Naive thymus-derived CD8-positive, alpha-beta T cell (primary cell): ENCODE measurements at regions not wholly inside any gene's neighbourhood (a gene's known extent, or its start where the extent isn't known, plus 50 kb on each side); places are given as distances from the start of the nearest gene placed in this dataset.

Experiments
- ATAC-seq, 2 donors: fragments of 150-1000 bp; cut with Tn5 transposase in 1 of 2; sonication (Bioruptor Pico), chemical (Tn5 transposase) in 1 of 2; 1 replicate in 1 of 2; 2 replicates in 1 of 2; pipeline ENCODE4 v1.10.0; 2021; ENCODE audit warnings: mild to moderate bottlenecking in 2 of 2, moderate library complexity in 2 of 2
- POLR2A ChIA-PET: fragments of 350-600 bp; sonication (Branson Sonifier 250); formaldehyde crosslinking; loops from one replicate; lab custom pipeline; 2021; ENCODE audit warnings: antibody characterized with exemption; lab: Charles Lee
- DNase-seq, 10 donors: peaks; one replicate each; pipeline versions ENCODE4 v3.0.0 to v3.0.0-alpha.2; 2020 to 2022
- H3K27ac Mint-ChIP-seq, 10 donors: one replicate each; pipeline ENCODE4 v1.8.0; 2020 to 2022; ENCODE audit warnings: mild to moderate bottlenecking in 10 of 10, mixed read lengths in 10 of 10, moderate library complexity in 4 of 10, inconsistent platforms in 1 of 10
- H3K27me3 Mint-ChIP-seq, 5 donors: one replicate each; pipeline ENCODE4 v1.8.0; 2021 to 2022; ENCODE audit warnings: mixed read lengths in 5 of 5
- H3K36me3 Mint-ChIP-seq, 3 donors: one replicate each; pipeline ENCODE4 v1.8.0; 2020 to 2022; ENCODE audit warnings: mixed read lengths in 3 of 3, mild to moderate bottlenecking in 2 of 3, inconsistent platforms in 1 of 3
- H3K4me1 Mint-ChIP-seq, 4 donors: one replicate each; pipeline ENCODE4 v1.8.0; 2021 to 2022; ENCODE audit warnings: mixed read lengths in 4 of 4
- H3K4me3 Mint-ChIP-seq, 10 donors: one replicate each; pipeline ENCODE4 v1.8.0; 2020 to 2022; ENCODE audit warnings: mild to moderate bottlenecking in 10 of 10, mixed read lengths in 10 of 10, moderate library complexity in 6 of 10, inconsistent platforms in 1 of 10
- H3K9me3 Mint-ChIP-seq, 9 donors: one replicate each; pipeline ENCODE4 v1.8.0; 2020 to 2022; ENCODE audit warnings: mixed read lengths in 9 of 9, mild to moderate bottlenecking in 3 of 9, inconsistent platforms in 1 of 9, moderate library complexity in 1 of 9

DNA sequence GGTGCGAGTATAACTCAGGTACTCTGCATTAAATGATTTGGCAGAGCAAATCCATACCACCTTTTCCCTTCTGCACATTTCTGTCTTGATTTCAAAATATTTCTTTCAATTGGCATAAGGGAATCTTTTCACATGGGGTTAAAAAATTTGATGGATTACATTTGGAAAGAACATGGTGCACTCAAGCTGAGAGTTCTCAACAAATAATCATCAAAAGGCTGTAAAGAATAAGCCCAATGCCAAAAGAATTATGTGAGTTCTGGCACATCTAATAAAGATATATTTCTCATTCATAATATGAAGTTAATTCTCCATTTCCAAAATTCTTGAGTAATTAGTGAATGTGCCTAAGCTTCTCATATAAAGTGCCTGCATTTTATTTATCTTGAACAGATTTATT is 223.1 kb downstream of the GPR37 start:
- no peaks in the 10 kb centered on the region for H3K27me3 Mint-ChIP-seq
- POLR2A ChIA-PET, result no interaction called here
- no peaks in the 10 kb centered on the region for H3K4me1 Mint-ChIP-seq
- no peak overlapping the region for H3K27ac Mint-ChIP-seq
- H3K9me3 Mint-ChIP-seq, result peaks cover 0 to 14% (median 0%) of the 10 kb centered on the region in 9 donors
- no peak overlapping the region for H3K4me3 Mint-ChIP-seq
- no peak for DNase-seq
- no peak for ATAC-seq
- no peaks in the 10 kb centered on the region for H3K36me3 Mint-ChIP-seq

DNA sequence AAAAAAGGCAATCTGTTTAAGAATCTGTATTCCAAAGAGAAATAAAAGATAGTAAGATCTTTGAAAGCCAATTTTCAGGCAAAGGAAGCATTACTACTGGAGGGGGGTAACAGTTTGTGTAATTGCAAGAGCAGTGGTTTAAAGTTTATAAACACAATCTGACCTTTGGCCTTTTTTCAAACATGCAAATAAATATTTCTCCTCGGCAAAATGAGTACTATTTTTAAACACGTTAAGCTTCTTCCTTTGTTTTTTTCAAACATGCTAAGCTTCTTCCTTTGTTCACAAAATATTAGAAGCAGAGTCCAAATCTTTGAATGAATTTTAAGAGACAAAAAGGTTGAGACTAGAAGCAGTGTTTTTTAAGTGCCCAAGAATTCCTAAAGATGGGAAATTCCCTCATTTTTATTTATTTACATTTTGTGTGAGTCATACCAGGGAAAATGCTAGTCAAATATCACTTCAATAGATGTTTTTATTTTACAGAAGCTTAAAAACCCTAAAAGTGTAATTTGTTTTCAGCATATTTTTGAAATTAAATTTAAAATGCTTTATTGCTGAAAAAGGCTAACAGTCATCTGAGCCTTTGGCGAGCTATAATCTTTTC is 229.3 kb downstream of the GPR37 start:
- no peak overlapping the region for H3K27ac Mint-ChIP-seq
- H3K36me3 Mint-ChIP-seq, result no peaks in the 10 kb centered on the region
- peaks cover 0 to 13% (median 0%) of the 10 kb centered on the region in 9 donors for H3K9me3 Mint-ChIP-seq
- no peaks in the 10 kb centered on the region for H3K27me3 Mint-ChIP-seq
- no peaks in the 10 kb centered on the region for H3K4me1 Mint-ChIP-seq
- ATAC-seq (no peak), DNase-seq (no peak)
- no peak overlapping the region for H3K4me3 Mint-ChIP-seq
- POLR2A ChIA-PET, result interaction anchor here (0.6 kb wide), 1 partner anchor 10 kb away, joined by 6 read pairs; no protein-coding TSS in a partner anchor

DNA sequence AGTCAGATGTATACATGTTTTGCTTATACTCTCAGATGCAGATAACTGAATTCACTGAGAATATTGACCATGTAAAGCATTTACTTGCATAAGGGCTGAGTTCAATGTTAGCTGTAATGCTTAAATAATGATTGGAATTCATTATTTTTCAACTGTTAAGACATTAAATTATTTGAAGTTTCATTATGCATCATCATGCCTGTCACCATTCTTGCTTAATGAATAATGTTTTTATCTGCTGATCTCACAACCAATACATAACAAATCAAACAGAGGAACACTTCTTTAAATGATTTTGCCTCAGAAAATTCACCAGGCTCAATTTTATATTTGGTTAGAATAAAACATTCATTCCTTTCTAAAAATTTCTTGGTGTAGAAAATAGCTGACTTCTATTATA is 233.4 kb downstream of the GPR37 start:
- Mint-ChIP-seq H3K4me3 (no peak overlapping the region), H3K36me3 (no peaks in the 10 kb centered on the region), H3K9me3 (peaks cover 0 to 20% (median 7%) of the 10 kb centered on the region in 9 donors), H3K4me1 (no peaks in the 10 kb centered on the region), H3K27me3 (no peaks in the 10 kb centered on the region), H3K27ac (no peak overlapping the region)
- POLR2A ChIA-PET, result no interaction called here
- no peak for ATAC-seq
- DNase-seq, result no peak

DNA sequence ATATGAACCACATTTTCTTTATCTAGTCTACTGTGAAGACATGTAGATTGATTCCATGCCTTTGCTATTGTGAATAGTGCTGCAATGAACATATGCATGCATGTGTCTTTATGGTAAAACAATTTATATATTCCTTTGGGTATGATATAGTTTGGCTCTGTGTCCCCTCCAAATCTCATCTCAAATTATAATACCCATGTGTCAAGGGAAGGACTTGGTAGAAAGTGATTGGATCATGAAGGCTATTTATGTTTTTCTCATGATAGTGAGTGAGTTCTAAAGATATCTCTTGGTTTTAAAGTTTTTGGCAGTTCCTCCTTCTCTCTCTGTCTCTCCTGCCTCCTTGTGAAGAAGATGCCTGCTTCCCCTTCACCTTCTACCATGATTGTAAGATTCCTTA is 248.7 kb downstream of the GPR37 start:
- DNase-seq, result no peak
- POLR2A ChIA-PET, result no interaction called here
- Mint-ChIP-seq H3K9me3 (peaks cover 0 to 11% (median 0%) of the 10 kb centered on the region in 9 donors), H3K27ac (no peak overlapping the region), H3K27me3 (no peaks in the 10 kb centered on the region), H3K4me3 (no peak overlapping the region), H3K4me1 (no peaks in the 10 kb centered on the region), H3K36me3 (no peaks in the 10 kb centered on the region)
- ATAC-seq, result no peak

DNA sequence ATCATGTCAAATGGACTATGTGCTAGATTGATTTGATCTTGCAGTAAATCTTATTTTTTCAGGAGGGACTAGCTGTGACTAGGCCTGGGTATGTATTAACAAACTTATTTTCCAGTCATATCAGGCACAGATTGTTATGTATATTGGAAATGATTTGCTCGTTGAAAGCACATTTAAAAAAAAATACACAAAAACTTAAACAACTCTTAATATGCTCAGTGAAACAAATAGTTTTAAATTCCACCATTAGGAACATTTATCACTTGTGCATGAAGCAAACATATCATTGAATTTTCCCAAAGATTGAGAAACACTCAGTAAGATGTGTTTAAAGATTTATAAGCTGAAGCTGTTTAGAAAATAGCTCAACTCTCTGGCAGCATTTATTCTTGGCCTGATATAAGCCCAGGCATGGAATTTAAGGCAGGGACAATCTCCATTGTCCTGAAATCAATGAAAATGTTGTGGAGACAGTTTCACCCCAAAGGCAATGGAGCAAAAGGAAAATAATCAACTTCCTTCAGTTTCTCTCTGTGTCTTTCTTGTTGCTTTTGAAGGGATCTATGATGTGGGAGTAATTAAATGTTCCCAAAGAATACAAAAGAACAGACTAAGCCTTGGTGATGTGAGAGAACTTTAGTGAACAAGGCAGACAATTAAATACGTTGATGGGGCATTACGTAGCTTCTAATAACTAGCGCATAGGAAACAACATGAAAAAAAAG is 250.3 kb downstream of the GPR37 start:
- Mint-ChIP-seq H3K36me3 (no peaks in the 10 kb centered on the region), H3K4me3 (no peak overlapping the region), H3K4me1 (no peaks in the 10 kb centered on the region)

DNA sequence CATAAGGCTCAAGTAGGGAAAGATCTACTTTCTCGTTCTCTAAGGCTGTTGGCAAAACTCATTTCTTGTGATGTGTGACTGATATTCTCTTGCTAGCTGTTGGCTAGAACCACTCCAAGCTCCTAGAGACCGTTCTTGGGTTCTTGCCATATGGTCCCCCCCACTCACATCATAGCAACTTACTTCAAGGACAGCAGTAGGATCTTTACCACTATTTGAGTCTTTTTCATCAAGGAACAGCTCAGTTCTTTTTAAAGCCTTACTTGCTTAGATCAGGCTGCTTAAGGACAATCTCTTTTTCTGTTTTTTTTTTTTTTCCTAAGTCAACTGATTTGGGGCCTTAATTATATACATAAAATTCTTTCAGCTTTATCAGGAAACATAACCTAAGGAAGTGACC is 251.1 kb downstream of the GPR37 start:
- POLR2A ChIA-PET, result no interaction called here
- no peak overlapping the region for H3K4me3 Mint-ChIP-seq
- H3K9me3 Mint-ChIP-seq, result peaks cover 0 to 12% (median 2%) of the 10 kb centered on the region in 9 donors
- DNase-seq, result no peak
- no peaks in the 10 kb centered on the region for H3K4me1 Mint-ChIP-seq
- no peak overlapping the region for H3K27ac Mint-ChIP-seq
- no peaks in the 10 kb centered on the region for H3K27me3 Mint-ChIP-seq
- no peaks in the 10 kb centered on the region for H3K36me3 Mint-ChIP-seq
- ATAC-seq, result no peak

More for the DNA sequence above, 250.3 kb downstream of the GPR37 start:
- ATAC-seq, result no peak
- Mint-ChIP-seq H3K27me3 (no peaks in the 10 kb centered on the region), H3K27ac (no peak overlapping the region), H3K9me3 (peaks cover 0 to 11% (median 2%) of the 10 kb centered on the region in 9 donors)
- no peak for DNase-seq
- POLR2A ChIA-PET, result no interaction called here

DNA sequence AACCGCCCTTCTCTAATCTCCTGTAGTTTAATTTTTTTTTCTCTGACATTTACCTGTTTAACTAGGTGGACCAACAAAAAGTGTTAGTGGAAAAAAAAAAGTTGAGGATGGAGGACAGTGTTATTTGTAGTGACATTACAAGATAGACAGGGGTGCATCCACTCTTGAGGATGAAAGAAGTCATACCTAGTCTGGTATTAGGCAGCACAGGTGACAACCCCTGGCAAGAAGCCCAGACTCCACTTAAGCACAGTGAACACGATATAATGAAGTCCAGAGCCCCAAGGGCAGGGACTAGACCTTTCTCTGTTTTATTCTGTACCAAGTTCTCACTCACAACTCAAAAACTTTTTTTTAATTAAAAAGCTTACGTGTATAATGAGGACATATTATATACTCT is 268.4 kb downstream of the GPR37 start:
- Mint-ChIP-seq H3K4me1 (no peaks in the 10 kb centered on the region), H3K9me3 (peaks cover 0 to 9% (median 2%) of the 10 kb centered on the region in 9 donors), H3K27me3 (no peaks in the 10 kb centered on the region), H3K36me3 (no peaks in the 10 kb centered on the region), H3K27ac (no peak overlapping the region), H3K4me3 (no peak overlapping the region)
- ATAC-seq (no peak), DNase-seq (no peak)
- POLR2A ChIA-PET, result no interaction called here

DNA sequence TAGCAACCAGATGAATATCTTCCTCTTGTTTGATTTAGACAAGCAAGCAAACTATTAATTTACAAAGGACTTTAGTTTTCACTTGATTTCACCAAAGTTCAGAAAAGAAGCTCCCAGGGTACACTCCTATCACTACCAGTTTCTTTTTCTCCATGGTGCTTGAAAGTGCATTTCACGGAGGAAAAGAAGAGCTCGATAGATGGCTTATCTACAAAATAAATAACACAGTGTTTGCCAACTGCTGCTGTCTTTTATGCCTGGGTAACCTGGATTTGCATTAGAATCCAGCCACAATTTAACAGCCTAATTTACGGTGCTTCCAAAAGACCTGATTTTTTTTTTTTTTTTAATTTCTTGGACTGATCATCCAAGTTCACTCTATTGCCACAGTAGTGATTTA is 275.7 kb downstream of the GPR37 start:
- H3K27ac Mint-ChIP-seq, result no peak overlapping the region
- no peaks in the 10 kb centered on the region for H3K4me1 Mint-ChIP-seq
- no peak for DNase-seq
- H3K9me3 Mint-ChIP-seq, result peaks cover 0 to 11% (median 2%) of the 10 kb centered on the region in 9 donors
- H3K36me3 Mint-ChIP-seq, result no peaks in the 10 kb centered on the region
- POLR2A ChIA-PET, result no interaction called here
- ATAC-seq, result no peak
- no peak overlapping the region for H3K4me3 Mint-ChIP-seq
- no peaks in the 10 kb centered on the region for H3K27me3 Mint-ChIP-seq

DNA sequence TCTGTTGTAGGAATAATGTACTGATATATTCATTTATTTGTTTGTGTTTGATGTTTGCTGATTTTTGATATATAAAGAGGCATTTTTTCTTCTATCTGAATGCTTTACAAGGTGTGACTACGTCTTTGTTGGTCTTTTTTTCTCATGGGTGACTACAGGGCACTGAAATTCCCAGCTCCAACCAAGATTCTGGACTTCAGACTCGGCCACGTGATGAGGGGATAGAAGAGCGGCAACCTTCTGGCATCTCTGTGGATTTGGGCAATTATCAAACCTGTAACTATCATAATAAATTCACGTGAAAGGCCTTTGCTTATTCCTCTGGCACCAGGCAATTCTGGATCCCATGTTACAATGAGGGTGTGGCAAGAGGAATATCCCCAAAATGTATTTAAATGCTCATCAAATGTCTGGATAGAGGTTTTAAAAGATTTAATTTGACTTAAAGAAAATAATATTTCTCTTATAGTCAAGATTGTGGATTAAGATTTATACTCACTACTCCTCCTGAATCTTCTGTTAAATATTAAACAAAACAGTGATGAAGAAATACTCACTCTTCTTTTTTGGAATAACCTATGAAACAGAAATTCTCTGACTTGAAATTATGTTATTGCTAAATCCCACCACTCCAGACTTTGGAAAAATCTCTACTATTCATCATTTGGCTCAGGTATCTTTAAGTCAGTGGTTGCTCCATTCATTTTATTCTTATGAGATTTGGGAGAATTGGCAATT is 276.3 kb downstream of the GPR37 start:
- peaks cover 0 to 11% (median 2%) of the 10 kb centered on the region in 9 donors for H3K9me3 Mint-ChIP-seq
- no peaks in the 10 kb centered on the region for H3K36me3 Mint-ChIP-seq
- no peak for ATAC-seq
- DNase-seq, result no peak
- POLR2A ChIA-PET, result no interaction called here
- no peaks in the 10 kb centered on the region for H3K27me3 Mint-ChIP-seq
- no peaks in the 10 kb centered on the region for H3K4me1 Mint-ChIP-seq
- H3K27ac Mint-ChIP-seq, result no peak overlapping the region
- no peak overlapping the region for H3K4me3 Mint-ChIP-seq

DNA sequence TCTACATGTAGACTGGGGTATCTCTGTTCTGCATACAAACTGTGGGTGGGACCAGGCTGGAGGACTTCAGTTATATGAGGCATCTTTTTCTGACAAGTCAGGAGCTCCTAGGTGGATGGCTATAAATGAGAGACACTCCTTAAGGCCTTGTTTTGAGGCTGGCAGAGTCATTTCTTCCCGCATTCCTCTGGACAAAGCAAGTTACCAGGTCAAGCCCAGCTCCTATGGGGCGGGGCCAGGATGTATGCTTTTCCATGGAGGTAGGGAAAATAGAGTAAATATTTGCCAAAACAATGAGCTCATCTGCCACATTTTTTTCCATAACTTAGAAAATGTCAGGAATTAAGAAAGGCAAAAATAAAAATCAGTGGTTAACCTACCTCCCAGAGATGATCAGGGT is 283.4 kb downstream of the GPR37 start:
- H3K4me3 Mint-ChIP-seq, result no peak overlapping the region
- no peak overlapping the region for H3K27ac Mint-ChIP-seq
- no peak for DNase-seq
- POLR2A ChIA-PET, result no interaction called here
- ATAC-seq, result no peak
- no peaks in the 10 kb centered on the region for H3K27me3 Mint-ChIP-seq
- H3K9me3 Mint-ChIP-seq, result peaks cover 0 to 6% (median 4%) of the 10 kb centered on the region in 9 donors
- no peaks in the 10 kb centered on the region for H3K36me3 Mint-ChIP-seq
- H3K4me1 Mint-ChIP-seq, result no peaks in the 10 kb centered on the region

DNA sequence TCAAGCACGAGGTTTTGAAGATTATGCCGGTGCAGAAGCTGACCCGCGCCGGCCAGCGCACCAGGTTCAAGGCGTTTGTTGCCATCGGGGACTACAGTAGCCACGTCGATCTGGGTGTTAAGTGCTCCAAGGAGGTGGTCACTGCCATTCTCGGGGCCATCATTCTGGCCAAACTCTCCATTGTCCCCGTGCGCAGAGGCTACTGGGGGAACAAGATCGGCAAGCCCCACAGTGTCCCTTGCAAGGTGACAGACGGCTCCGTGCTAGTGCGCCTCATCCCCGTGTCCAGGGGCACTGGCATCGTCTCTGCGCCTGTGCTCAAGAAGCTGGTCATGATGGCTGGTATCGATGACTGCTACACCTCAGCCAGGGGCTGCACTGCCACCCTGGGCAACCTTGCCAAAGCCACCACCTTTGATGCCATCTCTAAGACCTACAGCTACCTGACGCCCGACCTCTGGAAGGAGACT is 284.7 kb downstream of the GPR37 start:
- Mint-ChIP-seq H3K9me3 (peaks cover 0 to 10% (median 6%) of the 10 kb centered on the region in 9 donors), H3K27me3 (no peaks in the 10 kb centered on the region), H3K36me3 (no peaks in the 10 kb centered on the region), H3K27ac (no peak overlapping the region), H3K4me1 (no peaks in the 10 kb centered on the region), H3K4me3 (no peak overlapping the region)
- DNase-seq (no peak), ATAC-seq (no peak)
- POLR2A ChIA-PET, result no interaction called here

DNA sequence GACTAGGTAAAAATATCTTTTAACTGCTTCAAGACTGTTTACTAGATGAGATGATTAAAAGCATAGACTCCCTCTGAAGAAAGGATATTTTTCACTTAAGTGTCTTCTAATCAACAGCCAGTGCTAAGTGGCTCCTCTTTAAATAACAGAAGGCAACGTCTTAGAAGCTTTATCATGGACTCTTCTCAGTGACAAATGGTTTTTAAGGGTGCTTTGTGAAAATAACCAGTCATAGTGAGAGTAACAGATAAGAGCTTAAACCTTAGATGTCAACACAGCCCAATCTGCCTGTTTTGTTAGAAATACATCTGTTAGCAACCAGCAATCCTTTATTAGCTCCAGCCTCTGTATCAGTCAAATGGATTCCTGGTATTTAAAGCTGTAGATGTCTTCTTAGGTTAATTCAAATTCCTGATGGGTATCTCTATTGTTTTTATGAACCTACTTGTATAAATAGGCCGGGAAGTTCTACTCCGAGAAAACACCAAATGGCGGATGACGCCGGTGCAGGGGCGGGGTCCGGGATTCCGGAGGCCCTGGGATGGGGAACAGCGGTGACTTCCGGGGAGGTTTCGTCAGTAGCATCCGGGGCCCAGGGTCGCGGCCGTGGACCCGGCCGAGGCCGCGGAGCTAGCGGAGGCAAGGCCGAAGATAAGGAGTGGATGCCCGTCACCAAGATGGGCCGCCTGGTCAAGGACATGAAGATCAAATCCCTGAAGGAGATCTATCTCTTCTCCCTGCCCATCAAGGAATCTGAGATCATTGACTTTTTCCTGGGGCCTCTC is 285.4 kb downstream of the GPR37 start:
- Mint-ChIP-seq H3K27me3 (no peaks in the 10 kb centered on the region), H3K27ac (no peak overlapping the region), H3K4me1 (no peaks in the 10 kb centered on the region), H3K36me3 (no peaks in the 10 kb centered on the region), H3K9me3 (peaks cover 0 to 11% (median 5%) of the 10 kb centered on the region in 9 donors), H3K4me3 (no peak overlapping the region)
- no peak for DNase-seq
- POLR2A ChIA-PET, result no interaction called here
- no peak for ATAC-seq
